Fibroblast of villous mesenchyme (primary cell): ENCODE measurements at regions not wholly inside any gene's neighbourhood (a gene's known extent, or its start where the extent isn't known, plus 50 kb on each side); places are given as distances from the start of the nearest gene placed in this dataset.

Experiments used
- DNase-seq: peaks from one replicate; pipeline ENCODE4 v3.0.0-alpha.2; 2010; ENCODE audit warnings: low read depth
- H3K4me3 ChIP-seq: 2 replicates; pipeline ENCODE4 v1.5.1; 2011; ENCODE audit warnings: low read depth, mild to moderate bottlenecking, low read length
- TF ChIP-seq, protein P1 (sequence below): IDR thresholded peaks from 2 replicates; pipeline ENCODE4 v1.5.1; 2012; ENCODE audit warnings: low read depth, mild to moderate bottlenecking, low read length; ENCODE audit not compliant: insufficient read depth

DNA sequence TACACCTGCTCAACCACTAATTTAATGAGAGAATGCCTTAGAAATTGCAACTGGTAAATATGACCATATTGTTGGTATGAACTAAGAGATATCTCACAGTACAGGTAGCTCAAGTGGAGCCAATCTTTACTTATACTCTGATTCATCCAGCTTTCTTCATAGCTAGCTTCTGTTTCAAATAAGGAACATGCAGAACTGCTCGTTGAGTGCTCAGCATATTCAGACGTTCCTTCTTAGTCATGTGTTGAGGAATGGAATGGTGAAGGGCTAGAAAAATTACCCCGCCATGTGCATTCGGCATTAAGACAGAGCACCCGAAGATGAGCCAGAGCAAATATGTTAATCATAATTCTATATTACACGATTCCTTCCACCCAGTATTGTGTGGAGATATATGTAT, 144.0 kb upstream of the VRK2 start:
- DNase-seq = no peak
- TF ChIP-seq, protein P1, sequence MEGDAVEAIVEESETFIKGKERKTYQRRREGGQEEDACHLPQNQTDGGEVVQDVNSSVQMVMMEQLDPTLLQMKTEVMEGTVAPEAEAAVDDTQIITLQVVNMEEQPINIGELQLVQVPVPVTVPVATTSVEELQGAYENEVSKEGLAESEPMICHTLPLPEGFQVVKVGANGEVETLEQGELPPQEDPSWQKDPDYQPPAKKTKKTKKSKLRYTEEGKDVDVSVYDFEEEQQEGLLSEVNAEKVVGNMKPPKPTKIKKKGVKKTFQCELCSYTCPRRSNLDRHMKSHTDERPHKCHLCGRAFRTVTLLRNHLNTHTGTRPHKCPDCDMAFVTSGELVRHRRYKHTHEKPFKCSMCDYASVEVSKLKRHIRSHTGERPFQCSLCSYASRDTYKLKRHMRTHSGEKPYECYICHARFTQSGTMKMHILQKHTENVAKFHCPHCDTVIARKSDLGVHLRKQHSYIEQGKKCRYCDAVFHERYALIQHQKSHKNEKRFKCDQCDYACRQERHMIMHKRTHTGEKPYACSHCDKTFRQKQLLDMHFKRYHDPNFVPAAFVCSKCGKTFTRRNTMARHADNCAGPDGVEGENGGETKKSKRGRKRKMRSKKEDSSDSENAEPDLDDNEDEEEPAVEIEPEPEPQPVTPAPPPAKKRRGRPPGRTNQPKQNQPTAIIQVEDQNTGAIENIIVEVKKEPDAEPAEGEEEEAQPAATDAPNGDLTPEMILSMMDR = no peak
- no peak overlapping the region for H3K4me3 ChIP-seq

DNA sequence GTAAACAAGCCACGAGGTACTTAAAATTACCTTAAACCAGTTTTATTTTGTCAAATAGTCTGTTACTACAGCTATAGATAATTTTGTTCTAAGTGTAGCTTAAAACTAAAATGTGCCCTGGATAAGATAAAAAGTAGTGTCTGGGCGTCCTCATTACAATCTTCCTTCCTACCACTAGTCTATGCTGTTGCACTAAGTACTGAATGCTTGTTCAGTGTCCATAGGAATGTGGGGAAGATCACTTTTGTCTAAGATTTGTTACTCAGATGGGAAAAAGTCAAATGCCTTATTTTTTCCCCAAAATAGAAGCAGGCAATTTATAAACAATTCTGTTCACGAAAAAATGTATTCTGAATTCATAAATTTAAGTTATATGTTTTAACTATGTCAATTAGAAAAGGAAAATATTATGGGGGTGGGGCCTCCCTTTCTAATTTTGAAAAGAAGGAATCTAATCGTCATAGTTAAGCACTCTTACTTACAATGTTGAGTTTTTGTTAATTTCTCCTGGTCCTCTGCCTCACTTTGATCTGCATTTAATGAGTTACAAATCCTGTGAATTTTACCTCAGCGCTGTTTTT, 140.4 kb upstream of the VRK2 start:
- DNase-seq = peak; percentile 64
- TF ChIP-seq, protein P1 = peak; percentile 95
- H3K4me3 ChIP-seq = no peak overlapping the region

DNA sequence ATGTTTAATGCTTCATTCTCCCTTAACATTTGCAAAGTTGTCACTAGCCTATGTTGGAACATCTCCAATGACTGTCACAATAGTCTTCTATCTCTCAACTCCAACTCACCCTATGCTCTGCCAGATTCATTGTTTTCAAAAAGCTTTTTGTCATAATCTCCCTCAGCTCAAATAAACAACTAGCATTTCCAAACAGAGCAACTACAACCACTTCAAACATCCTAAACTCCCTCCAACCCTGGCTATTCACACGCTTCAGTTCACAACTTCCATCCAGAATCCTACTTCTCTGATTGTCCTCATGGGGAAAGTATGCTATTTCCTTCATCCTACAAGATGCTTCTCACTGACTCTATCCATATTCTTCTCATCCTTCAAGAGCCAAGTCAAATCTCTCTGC, 139.2 kb upstream of the VRK2 start:
- no peak overlapping the region for H3K4me3 ChIP-seq
- DNase-seq = no peak
- TF ChIP-seq, protein P1 = no peak

DNA sequence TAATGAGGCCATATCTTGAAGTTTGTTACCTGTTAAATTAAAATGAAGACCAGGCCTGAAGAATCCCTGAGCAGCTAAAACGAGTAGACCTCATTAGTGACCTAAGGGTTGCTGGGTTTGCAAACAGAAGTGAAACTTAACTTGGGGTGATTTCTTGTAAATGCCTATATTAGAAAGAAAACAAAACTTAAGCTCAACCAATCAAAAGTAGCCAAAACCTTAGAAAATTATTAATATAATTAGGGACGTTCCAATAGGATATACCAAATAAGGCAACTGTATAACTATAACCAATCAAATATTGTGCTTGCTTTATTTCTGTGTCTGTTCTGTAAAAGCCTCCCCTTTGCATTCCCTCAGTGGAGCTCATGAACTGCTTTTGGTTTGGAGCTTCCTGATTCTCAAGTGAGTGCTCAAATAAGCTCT, 137.9 kb upstream of the VRK2 start:
- TF ChIP-seq, protein P1 = no peak
- no peak for DNase-seq
- no peak overlapping the region for H3K4me3 ChIP-seq

DNA sequence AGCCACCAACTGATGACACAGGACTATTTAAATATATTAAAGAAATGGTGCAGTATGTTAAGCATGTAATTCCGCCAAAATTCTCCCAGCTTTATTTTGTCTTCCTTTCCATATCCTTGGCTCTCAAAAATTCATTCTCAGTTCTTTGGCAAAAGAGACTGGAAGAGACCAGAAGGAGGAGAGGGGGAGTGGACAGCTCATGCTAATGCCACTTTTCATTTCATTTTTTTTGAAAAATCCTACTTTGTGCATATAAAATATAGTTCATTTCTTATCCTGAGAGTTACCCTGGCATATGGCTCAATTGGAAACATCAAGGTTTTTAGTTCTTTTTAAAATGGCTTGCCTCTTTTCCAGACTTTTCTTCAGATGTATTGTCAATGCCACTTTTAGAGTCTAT, 128.5 kb upstream of the VRK2 start:
- no peak overlapping the region for H3K4me3 ChIP-seq
- TF ChIP-seq, protein P1 = no peak
- DNase-seq = no peak

DNA sequence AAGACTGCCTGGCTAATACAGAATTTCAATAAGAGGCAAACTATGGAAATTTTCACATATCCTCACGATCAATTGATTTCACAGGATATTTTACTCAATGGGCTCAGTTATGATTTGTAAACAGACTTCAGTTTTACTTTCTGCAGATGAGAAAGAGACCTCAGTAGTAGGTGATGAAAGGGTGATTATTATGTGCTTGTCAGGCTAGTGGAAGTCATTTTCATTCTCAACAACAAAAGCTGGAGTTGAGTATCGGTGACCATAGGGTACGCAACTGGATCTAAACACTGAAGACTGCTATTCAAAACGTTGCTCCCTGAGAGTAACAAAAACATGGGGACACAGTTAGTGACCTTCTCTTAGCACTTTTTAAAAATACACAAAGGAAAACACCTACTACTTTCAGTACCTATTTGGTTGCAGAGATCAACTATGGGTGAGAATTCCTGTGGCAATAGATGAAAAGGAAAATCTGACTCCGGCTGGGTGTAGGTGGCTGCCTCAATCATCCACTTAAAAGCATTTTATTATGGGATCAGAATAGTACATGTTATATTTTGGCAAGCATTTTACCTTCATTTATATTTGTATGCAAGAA, 126.2 kb upstream of the VRK2 start:
- no peak overlapping the region for H3K4me3 ChIP-seq
- DNase-seq = no peak
- TF ChIP-seq, protein P1 = no peak

DNA sequence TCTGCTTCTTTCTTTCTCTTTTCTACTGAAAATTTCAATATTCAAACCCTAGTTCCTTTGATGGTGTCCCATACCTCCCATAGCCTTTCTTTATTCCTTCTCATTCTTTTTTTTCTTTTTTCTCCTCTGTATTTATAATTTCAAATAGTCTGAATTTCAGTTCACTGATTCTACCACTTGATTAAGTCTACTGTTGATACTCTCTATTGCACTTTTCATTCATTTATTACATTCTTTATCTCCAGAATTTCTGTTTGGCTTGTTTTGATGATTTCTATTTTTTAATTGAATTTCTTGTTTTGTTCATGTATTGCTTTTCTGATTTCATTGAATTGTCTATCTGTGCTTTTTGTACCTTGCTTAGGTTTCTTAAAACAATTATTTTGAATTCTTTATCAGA, 111.9 kb upstream of the VRK2 start:
- H3K4me3 ChIP-seq = no peak overlapping the region
- TF ChIP-seq, protein P1 = no peak
- DNase-seq = no peak
